GM23338 (cell line): ENCODE measurements at regions not wholly inside any gene's neighbourhood (a gene's known extent, or its start where the extent isn't known, plus 50 kb on each side); places are given as distances from the start of the nearest gene placed in this dataset.

Experiments used
- ATAC-seq: fragments of 200-7000 bp; cut with Tn5 transposase; 3 replicates; pipeline ENCODE4 v1.9.1; 2020
- DNase-seq: peaks from one replicate; pipeline ENCODE4 v3.0.0-alpha.2; 2015; ENCODE audit warnings: low spot score
- H2AFZ ChIP-seq: fragments of 200-600 bp; sonication (generic); 2 replicates; pipeline ENCODE4 v1.8.0; 2016; ENCODE audit warnings: antibody characterized with exemption, mild to moderate bottlenecking, moderate library complexity
- H3F3A ChIP-seq: fragments of 200-600 bp; sonication (generic); replicated peaks from 2 replicates; pipeline ENCODE4 v1.8.0; 2017; ENCODE audit warnings: antibody characterized with exemption, mixed run types, low read depth
- H3K27ac ChIP-seq: fragments of 200-600 bp; sonication (generic); 2 replicates; pipeline ENCODE4 v1.6.1; 2016; ENCODE audit warnings: low read depth
- H3K27me3 ChIP-seq: fragments of 200-600 bp; sonication (generic); 2 replicates; pipeline ENCODE4 v1.8.0; 2016; ENCODE audit warnings: mild to moderate bottlenecking, mixed run types, moderate library complexity; ENCODE audit not compliant: insufficient read depth
- H3K36me3 ChIP-seq: fragments of 200-600 bp; sonication (generic); 2 replicates; pipeline ENCODE4 v1.8.0; 2016; ENCODE audit warnings: mild to moderate bottlenecking; ENCODE audit not compliant: insufficient read depth
- H3K4me1 ChIP-seq: fragments of 200-600 bp; sonication (generic); 2 replicates; pipeline ENCODE4 v1.8.0; 2016; ENCODE audit warnings: mild to moderate bottlenecking, moderate library complexity; ENCODE audit not compliant: insufficient read depth
- H3K4me2 ChIP-seq: fragments of 200-600 bp; sonication (generic); 2 replicates; pipeline ENCODE4 v1.7.1; 2017; ENCODE audit warnings: mixed run types
- H3K4me3 ChIP-seq: fragments of 200-600 bp; sonication (generic); 2 replicates; pipeline ENCODE4 v1.6.1; 2016; ENCODE audit warnings: mixed run types
- H3K79me2 ChIP-seq: fragments of 200-600 bp; sonication (generic); replicated peaks from 2 replicates; pipeline ENCODE4 v1.8.0; 2017; ENCODE audit warnings: mild to moderate bottlenecking; ENCODE audit not compliant: insufficient read depth
- H3K9me2 ChIP-seq: fragments of 200-600 bp; sonication (generic); 2 replicates; pipeline ENCODE4 v1.8.0; 2017; ENCODE audit not compliant: insufficient read depth
- H4K20me1 ChIP-seq: fragments of 200-600 bp; sonication (generic); replicated peaks from 2 replicates; pipeline ENCODE4 v1.8.0; 2017; ENCODE audit warnings: mild to moderate bottlenecking; ENCODE audit not compliant: insufficient read depth
- H3K27ac Mint-ChIP-seq: 2 replicates; pipeline ENCODE4 v1.8.0; 2020; ENCODE audit warnings: inconsistent platforms, mild to moderate bottlenecking, moderate library complexity, mixed read lengths
- H3K27me3 Mint-ChIP-seq: 3 replicates; pipeline ENCODE4 v1.8.0; 2022; ENCODE audit warnings: low read depth, mild to moderate bottlenecking, moderate library complexity, mixed read lengths, inconsistent platforms; ENCODE audit not compliant: insufficient read depth, poor library complexity
- H3K36me3 Mint-ChIP-seq: 3 replicates; pipeline ENCODE4 v1.8.0; 2021; ENCODE audit warnings: low read depth, mild to moderate bottlenecking, inconsistent platforms, moderate library complexity, mixed read lengths
- H3K4me1 Mint-ChIP-seq: 3 replicates; pipeline ENCODE4 v1.8.0; 2020; ENCODE audit warnings: mild to moderate bottlenecking, inconsistent platforms, mixed read lengths
- H3K4me3 Mint-ChIP-seq: 3 replicates; pipeline ENCODE4 v1.8.0; 2021; ENCODE audit warnings: moderate library complexity, mild to moderate bottlenecking, inconsistent platforms, mixed read lengths
- H3K9me3 Mint-ChIP-seq: 3 replicates; pipeline ENCODE4 v1.8.0; 2020; ENCODE audit warnings: moderate library complexity, mild to moderate bottlenecking, inconsistent platforms, mixed read lengths
- CREB1 ChIP-seq: fragments of 250-450 bp; sonication (Bioruptor Pico); IDR thresholded peaks from 2 replicates; pipeline ENCODE4 v1.5.0; 2020; ENCODE audit warnings: low read depth, mild to moderate bottlenecking, moderate library complexity
- ETS1 ChIP-seq: IDR thresholded peaks from 2 replicates; pipeline ENCODE4 v1.6.1; 2016; ENCODE audit warnings: antibody characterized with exemption
- EZH2 ChIP-seq: fragments of 200-600 bp; sonication (generic); IDR thresholded peaks from one replicate; pipeline ENCODE4 v1.8.0; 2017; ENCODE audit warnings: antibody characterized with exemption, mild to moderate bottlenecking, low read depth; ENCODE audit not compliant: unreplicated experiment
- JUNB ChIP-seq: IDR thresholded peaks from one replicate; pipeline ENCODE4 v1.6.1; 2016; ENCODE audit warnings: antibody characterized with exemption; ENCODE audit not compliant: unreplicated experiment
- NANOG ChIP-seq: IDR thresholded peaks from 2 replicates; pipeline ENCODE4 v1.6.1; 2016; ENCODE audit warnings: antibody characterized with exemption, borderline replicate concordance
- POLR2AphosphoS5 ChIP-seq: IDR thresholded peaks from 2 replicates; pipeline ENCODE4 v1.6.1; 2016; ENCODE audit warnings: antibody characterized with exemption, low read depth
- REST ChIP-seq: IDR thresholded peaks from one replicate; pipeline ENCODE4 v1.6.1; 2018; ENCODE audit warnings: antibody characterized with exemption; ENCODE audit not compliant: unreplicated experiment
- STAT1 ChIP-seq: IDR thresholded peaks from one replicate; pipeline ENCODE4 v1.6.1; 2016; ENCODE audit warnings: antibody characterized with exemption; ENCODE audit not compliant: unreplicated experiment
- ZNF331 ChIP-seq: fragments of 250-450 bp; sonication (Bioruptor Pico); IDR thresholded peaks from 2 replicates; pipeline ENCODE4 v1.5.0; 2020; ENCODE audit warnings: low read depth, mild to moderate bottlenecking, moderate library complexity
- ZNF462 ChIP-seq: fragments of 250-450 bp; sonication (Bioruptor Pico); IDR thresholded peaks from 2 replicates; pipeline ENCODE4 v1.5.0; 2020; ENCODE audit warnings: mild to moderate bottlenecking, moderate library complexity

- no peak for TF ChIP-seq ZNF462 (CRISPR knock-in tag)
Measured at GRCh38 chr13:31461923-31462322, 262.1 kb downstream of the B3GLCT start (continued).

- Histone ChIP-seq H2AFZ (no peak overlapping the region), H4K20me1 (no peaks in the 10 kb centered on the region), H3K4me1 (peaks cover 7% of the 10 kb centered on the region; the same call in 1 of the 2 replicates), H3F3A (no peaks in the 10 kb centered on the region), H3K27ac (no peak overlapping the region), H3K36me3 (no peaks in the 10 kb centered on the region), H3K9me2 (no peaks in the 10 kb centered on the region), H3K27me3 (no peaks in the 10 kb centered on the region), H3K4me2 (no peak overlapping the region), H3K79me2 (no peaks in the 10 kb centered on the region), H3K4me3 (no peak overlapping the region)
- no peak overlapping the region for H3K4me3 Mint-ChIP-seq
- no peak for DNase-seq
- H3K27me3 Mint-ChIP-seq, result no peaks in the 10 kb centered on the region
- no peak for ATAC-seq
- H3K9me3 Mint-ChIP-seq, result no peaks in the 10 kb centered on the region
- no peak overlapping the region for H3K27ac Mint-ChIP-seq
- H3K4me1 Mint-ChIP-seq, result peaks cover 9% of the 10 kb centered on the region
- H3K36me3 Mint-ChIP-seq, result no peaks in the 10 kb centered on the region
- no peak for TF ChIP-seq EZH2
- no peak for TF ChIP-seq ETS1
- TF ChIP-seq REST, result no peak
- TF ChIP-seq STAT1, result no peak
- TF ChIP-seq CREB1 (CRISPR knock-in tag), result no peak
- no peak for TF ChIP-seq JUNB
- no peak for TF ChIP-seq POLR2AphosphoS5
- no peak for TF ChIP-seq ZNF331 (CRISPR knock-in tag)
- TF ChIP-seq NANOG, result no peak
Measured at GRCh38 chr13:31462766-31463165, 263.0 kb downstream of the B3GLCT start.
